SH-SY5Y (cell line): ENCODE measurements at regions not wholly inside any gene's neighbourhood (a gene's known extent, or its start where the extent isn't known, plus 50 kb on each side); places are given as distances from the start of the nearest gene placed in this dataset.

Experiments used
- GATA2 ChIP-seq: IDR thresholded peaks from 2 replicates; pipeline ENCODE4 v1.6.1; 2011; ENCODE audit warnings: mild to moderate bottlenecking, low read depth, low read length
- GATA3 ChIP-seq: IDR thresholded peaks from 2 replicates; pipeline ENCODE4 v1.6.1; 2011; ENCODE audit warnings: low read depth, mild to moderate bottlenecking, low read length, moderate library complexity

- TF ChIP-seq GATA2 (no peak), GATA3 (no peak)
Measured at GRCh38 chr4:142923619-142924018, 77.5 kb upstream of the INPP4B start.
